ENCODE measurements at regions not wholly inside any gene's neighbourhood (a gene's known extent, or its start where the extent isn't known, plus 50 kb on each side); places are given as distances from the start of the nearest gene placed in this dataset.
"Not testable (repeated sequence)": the region's sequence is repeated elsewhere in the genome, so short reads cannot be mapped to it uniquely, and the experiment has no call there.

- Histone ChIP-seq H3K4me3 (ENCODE audit: low read length in 2 of 2) (no peak overlapping the region), H3K9me3 (ENCODE audit: control insufficient read depth in 2 of 2, low read length in 2 of 2) (peaks cover 0 to 3% of the 10 kb centered on the region in 2 donors), H3K27ac (ENCODE audit: low read length) (no peak overlapping the region), H3K27me3 (ENCODE audit: control insufficient read depth in 1 of 2, insufficient read depth in 2 of 2, low read length in 2 of 2) (no peaks in the 10 kb centered on the region), H3K4me1 (ENCODE audit: control insufficient read depth, insufficient read depth, low read length) (no peaks in the 10 kb centered on the region), H3K36me3 (ENCODE audit: control insufficient read depth in 2 of 2, insufficient read depth in 2 of 2, low read length in 2 of 2) (no peaks in the 10 kb centered on the region), H3K9ac (ENCODE audit: low read length in 2 of 2) (no peak overlapping the region)
These were observed 381.8 kb downstream of the MLLT3 start for GRCh38 chr9:20240498-20240897.

GRCh38 chr9:20238921-20239320 lies 383.4 kb downstream of the MLLT3 start:
- H3K4me3 ChIP-seq (ENCODE audit: low read length in 2 of 2), result no peak overlapping the region
- no peak overlapping the region for H3K9ac ChIP-seq (ENCODE audit: low read length in 2 of 2)
- H3K4me1 ChIP-seq (ENCODE audit: control insufficient read depth, insufficient read depth, low read length), result no peaks in the 10 kb centered on the region
- H3K27me3 ChIP-seq (ENCODE audit: control insufficient read depth in 1 of 2, insufficient read depth in 2 of 2, low read length in 2 of 2), result no peaks in the 10 kb centered on the region
- no peak overlapping the region for H3K27ac ChIP-seq (ENCODE audit: low read length)
- H3K36me3 ChIP-seq (ENCODE audit: control insufficient read depth in 2 of 2, insufficient read depth in 2 of 2, low read length in 2 of 2), result no peaks in the 10 kb centered on the region
- peaks cover 0 to 3% of the 10 kb centered on the region in 2 donors for H3K9me3 ChIP-seq (ENCODE audit: control insufficient read depth in 2 of 2, low read length in 2 of 2)

GRCh38 chr9:20237686-20238085 lies 384.6 kb downstream of the MLLT3 start:
- Histone ChIP-seq H3K4me1 (ENCODE audit: control insufficient read depth, insufficient read depth, low read length) (no peaks in the 10 kb centered on the region), H3K27ac (ENCODE audit: low read length) (no peak overlapping the region), H3K9me3 (ENCODE audit: control insufficient read depth in 2 of 2, low read length in 2 of 2) (peaks cover 0 to 3% of the 10 kb centered on the region in 2 donors), H3K36me3 (ENCODE audit: control insufficient read depth in 2 of 2, insufficient read depth in 2 of 2, low read length in 2 of 2) (no peaks in the 10 kb centered on the region), H3K9ac (ENCODE audit: low read length in 2 of 2) (no peak overlapping the region), H3K4me3 (ENCODE audit: low read length in 2 of 2) (no peak overlapping the region), H3K27me3 (ENCODE audit: control insufficient read depth in 1 of 2, insufficient read depth in 2 of 2, low read length in 2 of 2) (no peaks in the 10 kb centered on the region)

- peaks cover 0 to 3% of the 10 kb centered on the region in 2 donors for H3K9me3 ChIP-seq (ENCODE audit: control insufficient read depth in 2 of 2, low read length in 2 of 2)
- H3K9ac ChIP-seq (ENCODE audit: low read length in 2 of 2), result no peak overlapping the region
These were observed 385.6 kb downstream of the MLLT3 start for GRCh38 chr9:20236676-20237075.

GRCh38 chr9:20235206-20235605 lies 387.1 kb downstream of the MLLT3 start:
- not testable (repeated sequence) for H3K9ac ChIP-seq (ENCODE audit: low read length in 2 of 2); H3K4me1 ChIP-seq (ENCODE audit: control insufficient read depth, insufficient read depth, low read length); H3K27ac ChIP-seq (ENCODE audit: low read length); H3K36me3 ChIP-seq (ENCODE audit: control insufficient read depth in 2 of 2, insufficient read depth in 2 of 2, low read length in 2 of 2); H3K4me3 ChIP-seq (ENCODE audit: low read length in 2 of 2); H3K9me3 ChIP-seq (ENCODE audit: control insufficient read depth in 2 of 2, low read length in 2 of 2); H3K27me3 ChIP-seq (ENCODE audit: control insufficient read depth in 1 of 2, insufficient read depth in 2 of 2, low read length in 2 of 2)

More at GRCh38 chr9:20236676-20237075, 385.6 kb downstream of the MLLT3 start:
- Histone ChIP-seq H3K36me3 (ENCODE audit: control insufficient read depth in 2 of 2, insufficient read depth in 2 of 2, low read length in 2 of 2) (no peaks in the 10 kb centered on the region), H3K27me3 (ENCODE audit: control insufficient read depth in 1 of 2, insufficient read depth in 2 of 2, low read length in 2 of 2) (no peaks in the 10 kb centered on the region), H3K4me1 (ENCODE audit: control insufficient read depth, insufficient read depth, low read length) (no peaks in the 10 kb centered on the region), H3K4me3 (ENCODE audit: low read length in 2 of 2) (no peak overlapping the region), H3K27ac (ENCODE audit: low read length) (no peak overlapping the region)

- Histone ChIP-seq H3K27me3 (ENCODE audit: control insufficient read depth in 1 of 2, insufficient read depth in 2 of 2, low read length in 2 of 2) (no peaks in the 10 kb centered on the region), H3K9me3 (ENCODE audit: control insufficient read depth in 2 of 2, low read length in 2 of 2) (no peaks in the 10 kb centered on the region), H3K27ac (ENCODE audit: low read length) (no peak overlapping the region), H3K4me3 (ENCODE audit: low read length in 2 of 2) (no peak overlapping the region), H3K36me3 (ENCODE audit: control insufficient read depth in 2 of 2, insufficient read depth in 2 of 2, low read length in 2 of 2) (no peaks in the 10 kb centered on the region), H3K4me1 (ENCODE audit: control insufficient read depth, insufficient read depth, low read length) (no peaks in the 10 kb centered on the region), H3K9ac (ENCODE audit: low read length in 2 of 2) (no peak overlapping the region)
These were observed 394.2 kb downstream of the MLLT3 start for GRCh38 chr9:20228096-20228495.

GRCh38 chr9:20227166-20227874 lies 395.0 kb downstream of the MLLT3 start:
- Histone ChIP-seq H3K4me1 (ENCODE audit: control insufficient read depth, insufficient read depth, low read length) (no peaks in the 10 kb centered on the region), H3K9ac (ENCODE audit: low read length in 2 of 2) (no peak overlapping the region)

GRCh38 chr9:20226345-20226744 lies 396.0 kb downstream of the MLLT3 start:
- Histone ChIP-seq H3K27me3 (ENCODE audit: control insufficient read depth in 1 of 2, insufficient read depth in 2 of 2, low read length in 2 of 2) (no peaks in the 10 kb centered on the region), H3K9me3 (ENCODE audit: control insufficient read depth in 2 of 2, low read length in 2 of 2) (no peaks in the 10 kb centered on the region), H3K27ac (ENCODE audit: low read length) (no peak overlapping the region), H3K9ac (ENCODE audit: low read length in 2 of 2) (no peak overlapping the region), H3K4me3 (ENCODE audit: low read length in 2 of 2) (no peak overlapping the region), H3K4me1 (ENCODE audit: control insufficient read depth, insufficient read depth, low read length) (no peaks in the 10 kb centered on the region), H3K36me3 (ENCODE audit: control insufficient read depth in 2 of 2, insufficient read depth in 2 of 2, low read length in 2 of 2) (no peaks in the 10 kb centered on the region)

More at GRCh38 chr9:20227166-20227874, 395.0 kb downstream of the MLLT3 start:
- H3K36me3 ChIP-seq (ENCODE audit: control insufficient read depth in 2 of 2, insufficient read depth in 2 of 2, low read length in 2 of 2), result no peaks in the 10 kb centered on the region
- no peaks in the 10 kb centered on the region for H3K27me3 ChIP-seq (ENCODE audit: control insufficient read depth in 1 of 2, insufficient read depth in 2 of 2, low read length in 2 of 2)
- no peak overlapping the region for H3K4me3 ChIP-seq (ENCODE audit: low read length in 2 of 2)
- H3K27ac ChIP-seq (ENCODE audit: low read length), result no peak overlapping the region
- H3K9me3 ChIP-seq (ENCODE audit: control insufficient read depth in 2 of 2, low read length in 2 of 2), result no peaks in the 10 kb centered on the region

- Histone ChIP-seq H3K4me3 (ENCODE audit: low read length in 2 of 2) (no peak overlapping the region), H3K9ac (ENCODE audit: low read length in 2 of 2) (no peak overlapping the region), H3K36me3 (ENCODE audit: control insufficient read depth in 2 of 2, insufficient read depth in 2 of 2, low read length in 2 of 2) (no peaks in the 10 kb centered on the region), H3K4me1 (ENCODE audit: control insufficient read depth, insufficient read depth, low read length) (no peaks in the 10 kb centered on the region), H3K27me3 (ENCODE audit: control insufficient read depth in 1 of 2, insufficient read depth in 2 of 2, low read length in 2 of 2) (no peaks in the 10 kb centered on the region), H3K27ac (ENCODE audit: low read length) (no peak overlapping the region), H3K9me3 (ENCODE audit: control insufficient read depth in 2 of 2, low read length in 2 of 2) (no peaks in the 10 kb centered on the region)
These were observed 396.5 kb downstream of the MLLT3 start for GRCh38 chr9:20225826-20226225.

GRCh38 chr9:20224756-20225155 lies 397.5 kb downstream of the MLLT3 start:
- Histone ChIP-seq H3K4me1 (ENCODE audit: control insufficient read depth, insufficient read depth, low read length) (no peaks in the 10 kb centered on the region), H3K27ac (ENCODE audit: low read length) (no peak overlapping the region), H3K36me3 (ENCODE audit: control insufficient read depth in 2 of 2, insufficient read depth in 2 of 2, low read length in 2 of 2) (no peaks in the 10 kb centered on the region), H3K4me3 (ENCODE audit: low read length in 2 of 2) (no peak overlapping the region), H3K9ac (ENCODE audit: low read length in 2 of 2) (no peak overlapping the region), H3K27me3 (ENCODE audit: control insufficient read depth in 1 of 2, insufficient read depth in 2 of 2, low read length in 2 of 2) (no peaks in the 10 kb centered on the region), H3K9me3 (ENCODE audit: control insufficient read depth in 2 of 2, low read length in 2 of 2) (no peaks in the 10 kb centered on the region)

GRCh38 chr9:20220286-20220685 lies 402.0 kb downstream of the MLLT3 start:
- no peaks in the 10 kb centered on the region for H3K36me3 ChIP-seq (ENCODE audit: control insufficient read depth in 2 of 2, insufficient read depth in 2 of 2, low read length in 2 of 2)

More at GRCh38 chr9:20220286-20220685, 402.0 kb downstream of the MLLT3 start:
- Histone ChIP-seq H3K27ac (ENCODE audit: low read length) (no peak overlapping the region), H3K9ac (ENCODE audit: low read length in 2 of 2) (no peak overlapping the region), H3K4me3 (ENCODE audit: low read length in 2 of 2) (no peak overlapping the region), H3K4me1 (ENCODE audit: control insufficient read depth, insufficient read depth, low read length) (no peaks in the 10 kb centered on the region), H3K27me3 (ENCODE audit: control insufficient read depth in 1 of 2, insufficient read depth in 2 of 2, low read length in 2 of 2) (no peaks in the 10 kb centered on the region), H3K9me3 (ENCODE audit: control insufficient read depth in 2 of 2, low read length in 2 of 2) (no peaks in the 10 kb centered on the region)

All from stomach smooth muscle (tissue), 2 donors.